SK-N-SH (cell line): ENCODE measurements at regions not wholly inside any gene's neighbourhood (a gene's known extent, or its start where the extent isn't known, plus 50 kb on each side); places are given as distances from the start of the nearest gene placed in this dataset.

Experiments
- CTCF ChIA-PET: fragments of 300-600, 350-600 bp; formaldehyde crosslinking; extraction: SDS; loops from one replicate; lab custom pipeline; 2021; lab: Yijun Ruan, JAX
- POLR2A ChIA-PET: fragments of 350-600 bp; sonication (Branson Sonifier 250); formaldehyde crosslinking; extraction: SDS; loops from one replicate; lab custom pipeline; 2020; ENCODE audit warnings: antibody characterized with exemption, inconsistent platforms; lab: Yijun Ruan, JAX
- DNase-seq: peaks from one replicate; pipeline ENCODE4 v3.0.0; 2012
- H2AFZ ChIP-seq: fragments of 200-600 bp; sonication (generic); 2 replicates; pipeline ENCODE4 v1.8.1; 2016; ENCODE audit warnings: antibody characterized with exemption, mild to moderate bottlenecking, low read depth
- H3F3A ChIP-seq: fragments of 200-600 bp; sonication (generic); replicated peaks from 2 replicates; pipeline ENCODE3; 2016; ENCODE audit warnings: antibody characterized with exemption, mild to moderate bottlenecking; ENCODE audit not compliant: insufficient read depth
- H3K27ac ChIP-seq, 2 experiments: fragments of 200-500 bp in 1 of 2; fragments of 200-600 bp in 1 of 2; sonication (Bioruptor generic) in 1 of 2; sonication (generic), shearing (Covaris generic) in 1 of 2; 2 replicates each; pipeline versions ENCODE4 v1.5.1 to v1.6.1; 2014 to 2016; ENCODE audit warnings: low read depth in 2 of 2, inconsistent platforms in 1 of 2, low read length in 1 of 2, mild to moderate bottlenecking in 1 of 2, mixed read lengths in 1 of 2
- H3K27me3 ChIP-seq: fragments of 200-600 bp; sonication (generic), shearing (Covaris generic); 2 replicates; pipeline ENCODE4 v1.6.1; 2016; ENCODE audit warnings: mixed run types; ENCODE audit not compliant: insufficient read depth
- H3K36me3 ChIP-seq, 2 experiments: fragments of 200-500 bp in 1 of 2; fragments of 200-600 bp in 1 of 2; sonication (Bioruptor generic) in 1 of 2; sonication (generic) in 1 of 2; replicated peaks in 1 of 2; 2 replicates each; pipeline versions ENCODE3 to v1.5.1; 2014 to 2016; ENCODE audit warnings: low read length in 1 of 2, mild to moderate bottlenecking in 1 of 2; ENCODE audit not compliant: insufficient read depth in 2 of 2, control insufficient read depth in 1 of 2
- H3K4me1 ChIP-seq, 2 experiments: fragments of 200-500 bp in 1 of 2; fragments of 200-600 bp in 1 of 2; sonication (Bioruptor generic) in 1 of 2; sonication (generic), shearing (Covaris generic) in 1 of 2; 2 replicates each; pipeline versions ENCODE4 v1.5.1 to v1.6.1; 2014 to 2016; ENCODE audit warnings: low read depth in 1 of 2, low read length in 1 of 2, mixed run types in 1 of 2; ENCODE audit not compliant: insufficient read depth in 2 of 2, control insufficient read depth in 1 of 2
- H3K4me2 ChIP-seq: fragments of 200-600 bp; sonication (generic), shearing (Covaris generic); 2 replicates; pipeline ENCODE4 v1.6.1; 2017; ENCODE audit warnings: mixed run types
- H3K4me3 ChIP-seq, 2 experiments: fragments of 200-500 bp in 1 of 2; fragments of 200-600 bp in 1 of 2; sonication (Bioruptor generic) in 1 of 2; sonication (generic), shearing (Covaris generic) in 1 of 2; 2 replicates each; pipeline versions ENCODE4 v1.5.1 to v1.8.1; 2014 to 2016; ENCODE audit warnings: low read depth in 2 of 2, inconsistent platforms in 1 of 2, low read length in 1 of 2, mild to moderate bottlenecking in 1 of 2, mixed read lengths in 1 of 2, moderate library complexity in 1 of 2
- H3K79me2 ChIP-seq: fragments of 200-600 bp; sonication (generic); 2 replicates; pipeline ENCODE4 v1.8.1; 2017; ENCODE audit warnings: mild to moderate bottlenecking; ENCODE audit not compliant: insufficient read depth
- H3K9ac ChIP-seq: fragments of 200-600 bp; sonication (generic); 2 replicates; pipeline ENCODE4 v1.6.1; 2017; ENCODE audit warnings: mixed run types
- H3K9me2 ChIP-seq: fragments of 200-600 bp; sonication (generic); 2 replicates; pipeline ENCODE4 v1.6.1; 2017; ENCODE audit warnings: mixed run types
- H3K9me3 ChIP-seq: fragments of 200-600 bp; sonication (generic); 2 replicates; pipeline ENCODE4 v1.6.1; 2017; ENCODE audit warnings: mixed run types, mild to moderate bottlenecking, moderate library complexity
- H4K20me1 ChIP-seq: fragments of 200-600 bp; sonication (generic); 2 replicates; pipeline ENCODE4 v1.6.1; 2017; ENCODE audit warnings: mild to moderate bottlenecking, mixed run types; ENCODE audit not compliant: insufficient read depth
- EP300 ChIP-seq, 2 experiments: IDR thresholded peaks; 2 replicates each; pipeline versions ENCODE4 v1.4.0 to v1.6.1; 2012; ENCODE audit warnings: borderline replicate concordance in 1 of 2, low read depth in 1 of 2, low read length in 1 of 2
- EZH2phosphoT487 ChIP-seq: fragments of 200-600 bp; sonication (generic); IDR thresholded peaks from 2 replicates; pipeline ENCODE4 v1.6.1; 2017; ENCODE audit warnings: low read depth, mixed run types, mild to moderate bottlenecking, antibody characterized with exemption, moderate library complexity, borderline replicate concordance
- FOSL2 ChIP-seq: IDR thresholded peaks from 2 replicates; pipeline ENCODE4 v1.4.0; 2012; ENCODE audit warnings: low read depth, mild to moderate bottlenecking, moderate library complexity, borderline replicate concordance
- FOXJ3 ChIP-seq: sonication (generic); formaldehyde crosslinking; IDR thresholded peaks from 2 replicates; pipeline ENCODE4 v1.5.1; 2020; ENCODE audit warnings: mild to moderate bottlenecking, missing genetic modification reagents
- GABPA ChIP-seq: IDR thresholded peaks from 2 replicates; pipeline ENCODE4 v1.4.0; 2012; ENCODE audit warnings: low read depth, mild to moderate bottlenecking
- JUND ChIP-seq: IDR thresholded peaks from 2 replicates; pipeline ENCODE4 v1.4.0; 2012
- MEF2A ChIP-seq: IDR thresholded peaks from 2 replicates; pipeline ENCODE4 v1.4.0; 2012; ENCODE audit warnings: low read depth, borderline replicate concordance
- MXI1 ChIP-seq: IDR thresholded peaks from 2 replicates; pipeline ENCODE4 v1.6.1; 2012; ENCODE audit warnings: mild to moderate bottlenecking, low read depth, low read length, improper control_type of control experiment
- NFIC ChIP-seq: IDR thresholded peaks from 2 replicates; pipeline ENCODE4 v1.4.0; 2012; ENCODE audit warnings: borderline replicate concordance
- NRF1 ChIP-seq: IDR thresholded peaks from 2 replicates; pipeline ENCODE4 v1.6.1; 2012; ENCODE audit warnings: low read depth, mild to moderate bottlenecking, low read length
- RCOR1 ChIP-seq: fragments of 150-350 bp; IDR thresholded peaks from 2 replicates; pipeline ENCODE4 v1.6.1; 2017; ENCODE audit warnings: antibody characterized with exemption, low read length
- REST ChIP-seq: IDR thresholded peaks from 2 replicates; pipeline ENCODE4 v1.6.1; 2012; ENCODE audit warnings: mild to moderate bottlenecking, low read depth, low read length, moderate library complexity
- RFX5 ChIP-seq: IDR thresholded peaks from 2 replicates; pipeline ENCODE4 v1.6.1; 2012; ENCODE audit warnings: mild to moderate bottlenecking, improper control_type of control experiment, low read length
- RXRA ChIP-seq: IDR thresholded peaks from 2 replicates; pipeline ENCODE4 v1.4.0; 2012; ENCODE audit warnings: low read depth, mild to moderate bottlenecking, borderline replicate concordance
- SIN3A ChIP-seq: IDR thresholded peaks from 2 replicates; pipeline ENCODE4 v1.6.1; 2012; ENCODE audit warnings: low read depth, mild to moderate bottlenecking, low read length, moderate library complexity, borderline replicate concordance
- TCF12 ChIP-seq: IDR thresholded peaks from 2 replicates; pipeline ENCODE4 v1.4.0; 2012
- TEAD4 ChIP-seq: IDR thresholded peaks from 2 replicates; pipeline ENCODE4 v1.4.0; 2012; ENCODE audit warnings: mild to moderate bottlenecking, borderline replicate concordance; ENCODE audit not compliant: insufficient read depth
- USF1 ChIP-seq: IDR thresholded peaks from 2 replicates; pipeline ENCODE4 v1.4.0; 2012; ENCODE audit warnings: low read depth, borderline replicate concordance
- YY1 ChIP-seq: IDR thresholded peaks from 2 replicates; pipeline ENCODE4 v1.4.0; 2012; ENCODE audit warnings: low read depth, mild to moderate bottlenecking
- WGBS: methylation state at CpG from one replicate; pipeline ENCODE4 v1.1.6; 2017; ENCODE audit warnings: low lambda C conversion rate; 5-methylcytosine and 5-hydroxymethylcytosine counted together
- TF ChIP-seq, protein P1 (sequence below): fragments of 150-350 bp; IDR thresholded peaks from 2 replicates; pipeline ENCODE4 v1.6.1; 2016; ENCODE audit warnings: mild to moderate bottlenecking, low read depth, low read length

- H2AFZ ChIP-seq, result peak overlapping the region; percentile 35; the same call in 1 of the 2 replicates
- 61% methylated on average over 4 of the region's 4 CpGs for whole genome bisulfite sequencing
- no peak for DNase-seq
- CTCF ChIA-PET, result no interaction called here
- no peaks in the 10 kb centered on the region; a peak in 1 of 4 replicates for H3K4me1 ChIP-seq
- H3K4me2 ChIP-seq, result no peak overlapping the region
- no peaks in the 10 kb centered on the region for H3K9me3 ChIP-seq
- no peaks in the 10 kb centered on the region for H4K20me1 ChIP-seq
- H3K4me3 ChIP-seq, result no peak overlapping the region
- H3K9me2 ChIP-seq, result no peaks in the 10 kb centered on the region
- no peaks in the 10 kb centered on the region for H3K27me3 ChIP-seq
- H3K36me3 ChIP-seq, result no peaks in the 10 kb centered on the region
- TF ChIP-seq SIN3A, result no peak
- TF ChIP-seq USF1, result no peak
- TF ChIP-seq YY1, result no peak
- TF ChIP-seq NRF1, result no peak
- TF ChIP-seq, protein P1, sequence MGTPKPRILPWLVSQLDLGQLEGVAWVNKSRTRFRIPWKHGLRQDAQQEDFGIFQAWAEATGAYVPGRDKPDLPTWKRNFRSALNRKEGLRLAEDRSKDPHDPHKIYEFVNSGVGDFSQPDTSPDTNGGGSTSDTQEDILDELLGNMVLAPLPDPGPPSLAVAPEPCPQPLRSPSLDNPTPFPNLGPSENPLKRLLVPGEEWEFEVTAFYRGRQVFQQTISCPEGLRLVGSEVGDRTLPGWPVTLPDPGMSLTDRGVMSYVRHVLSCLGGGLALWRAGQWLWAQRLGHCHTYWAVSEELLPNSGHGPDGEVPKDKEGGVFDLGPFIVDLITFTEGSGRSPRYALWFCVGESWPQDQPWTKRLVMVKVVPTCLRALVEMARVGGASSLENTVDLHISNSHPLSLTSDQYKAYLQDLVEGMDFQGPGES, result no peak
- no peak for TF ChIP-seq REST
- TF ChIP-seq GABPA, result no peak
- no peak for TF ChIP-seq EP300 (IDR thresholded peaks at IDR 0.05; ENCODE audit: borderline replicate concordance in 1 of 2, low read depth in 1 of 2, low read length in 1 of 2)
- no peak for TF ChIP-seq RXRA
- TF ChIP-seq FOSL2, result no peak
- no peak for TF ChIP-seq NFIC
- no peak for TF ChIP-seq EZH2phosphoT487
- no peak for TF ChIP-seq RCOR1
- no peak for TF ChIP-seq FOXJ3
- no peak for TF ChIP-seq MEF2A
- TF ChIP-seq RFX5, result no peak
- no peak for TF ChIP-seq TCF12
- TF ChIP-seq JUND, result no peak
- TF ChIP-seq MXI1, result no peak
- no peak for TF ChIP-seq TEAD4
- H3K27ac ChIP-seq, result no peak overlapping the region
- no peak overlapping the region for H3K9ac ChIP-seq
- POLR2A ChIA-PET, result no interaction called here
- no peaks in the 10 kb centered on the region for H3K79me2 ChIP-seq
- no peaks in the 10 kb centered on the region for H3F3A ChIP-seq
Observed at GRCh38 chr4:136793848-136794247, 738.4 kb downstream of the PCDH18 start.
